IMR-90 (cell line): ENCODE measurements at regions not wholly inside any gene's neighbourhood (a gene's known extent, or its start where the extent isn't known, plus 50 kb on each side); places are given as distances from the start of the nearest gene placed in this dataset.

Source experiments
- BHLHE40 ChIP-seq: fragments of 150-350 bp; IDR thresholded peaks from 2 replicates; pipeline ENCODE4 v1.6.1; 2016; ENCODE audit warnings: mild to moderate bottlenecking, low read depth, low read length
- CEBPB ChIP-seq: IDR thresholded peaks from 2 replicates; pipeline ENCODE4 v1.6.1; 2012; ENCODE audit warnings: low read depth, low read length, improper control_type of control experiment
- MAZ ChIP-seq: IDR thresholded peaks from 2 replicates; pipeline ENCODE4 v1.6.1; 2012; ENCODE audit warnings: low read depth, mild to moderate bottlenecking, low read length, improper control_type of control experiment, moderate library complexity, borderline replicate concordance
- MXI1 ChIP-seq: IDR thresholded peaks from 2 replicates; pipeline ENCODE4 v1.6.1; 2012; ENCODE audit warnings: low read depth, mild to moderate bottlenecking, low read length, moderate library complexity, borderline replicate concordance
- POLR2A ChIP-seq: IDR thresholded peaks from 2 replicates; pipeline ENCODE4 v1.6.1; 2012; ENCODE audit warnings: mild to moderate bottlenecking, low read depth, low read length
- RAD21 ChIP-seq: IDR thresholded peaks from 2 replicates; pipeline ENCODE4 v1.6.1; 2012; ENCODE audit warnings: low read length, improper control_type of control experiment
- SMC3 ChIP-seq: fragments of 150-350 bp; IDR thresholded peaks from 2 replicates; pipeline ENCODE4 v1.6.1; 2016; ENCODE audit warnings: low read depth, mild to moderate bottlenecking, antibody characterized with exemption, low read length, moderate library complexity
- TF ChIP-seq, protein P1 (sequence below): conservative IDR thresholded peaks from 2 replicates; pipeline ENCODE4 v1.5.1; 2012; ENCODE audit warnings: mild to moderate bottlenecking, low read depth, low read length, improper control_type of control experiment
- TF ChIP-seq, protein P2 (sequence below): fragments of 150-350 bp; IDR thresholded peaks from 2 replicates; pipeline ENCODE4 v1.6.1; 2017; ENCODE audit warnings: mild to moderate bottlenecking, antibody characterized with exemption, low read length, low read depth

DNA sequence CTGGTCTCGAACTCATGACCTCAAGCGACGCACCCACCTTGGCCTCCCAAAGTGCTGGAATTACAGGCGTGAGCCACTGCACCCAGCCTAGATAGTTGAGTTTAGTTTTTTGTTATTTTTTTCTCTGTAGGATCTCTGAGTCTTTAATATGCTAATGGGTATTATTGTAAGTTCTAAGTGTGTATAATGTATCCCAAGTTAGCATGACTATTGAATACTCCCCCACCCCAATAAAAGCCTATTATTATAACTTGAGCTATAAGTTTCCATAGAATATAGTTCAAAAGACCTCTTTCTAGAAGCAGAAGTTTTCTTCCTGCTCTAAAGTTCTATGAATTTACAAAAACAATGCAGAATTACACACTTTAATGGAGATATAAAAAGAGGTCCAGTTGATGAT, 210.4 kb upstream of the MARCKS start:
- TF ChIP-seq, protein P1, sequence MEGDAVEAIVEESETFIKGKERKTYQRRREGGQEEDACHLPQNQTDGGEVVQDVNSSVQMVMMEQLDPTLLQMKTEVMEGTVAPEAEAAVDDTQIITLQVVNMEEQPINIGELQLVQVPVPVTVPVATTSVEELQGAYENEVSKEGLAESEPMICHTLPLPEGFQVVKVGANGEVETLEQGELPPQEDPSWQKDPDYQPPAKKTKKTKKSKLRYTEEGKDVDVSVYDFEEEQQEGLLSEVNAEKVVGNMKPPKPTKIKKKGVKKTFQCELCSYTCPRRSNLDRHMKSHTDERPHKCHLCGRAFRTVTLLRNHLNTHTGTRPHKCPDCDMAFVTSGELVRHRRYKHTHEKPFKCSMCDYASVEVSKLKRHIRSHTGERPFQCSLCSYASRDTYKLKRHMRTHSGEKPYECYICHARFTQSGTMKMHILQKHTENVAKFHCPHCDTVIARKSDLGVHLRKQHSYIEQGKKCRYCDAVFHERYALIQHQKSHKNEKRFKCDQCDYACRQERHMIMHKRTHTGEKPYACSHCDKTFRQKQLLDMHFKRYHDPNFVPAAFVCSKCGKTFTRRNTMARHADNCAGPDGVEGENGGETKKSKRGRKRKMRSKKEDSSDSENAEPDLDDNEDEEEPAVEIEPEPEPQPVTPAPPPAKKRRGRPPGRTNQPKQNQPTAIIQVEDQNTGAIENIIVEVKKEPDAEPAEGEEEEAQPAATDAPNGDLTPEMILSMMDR: no peak
- TF ChIP-seq POLR2A (no peak), CEBPB (no peak), MXI1 (no peak), MAZ (no peak), SMC3 (no peak), RAD21 (no peak), BHLHE40 (no peak)
- TF ChIP-seq, protein P2, sequence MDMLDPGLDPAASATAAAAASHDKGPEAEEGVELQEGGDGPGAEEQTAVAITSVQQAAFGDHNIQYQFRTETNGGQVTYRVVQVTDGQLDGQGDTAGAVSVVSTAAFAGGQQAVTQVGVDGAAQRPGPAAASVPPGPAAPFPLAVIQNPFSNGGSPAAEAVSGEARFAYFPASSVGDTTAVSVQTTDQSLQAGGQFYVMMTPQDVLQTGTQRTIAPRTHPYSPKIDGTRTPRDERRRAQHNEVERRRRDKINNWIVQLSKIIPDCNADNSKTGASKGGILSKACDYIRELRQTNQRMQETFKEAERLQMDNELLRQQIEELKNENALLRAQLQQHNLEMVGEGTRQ: no peak
